GM11168 (cell line): ENCODE measurements at regions not wholly inside any gene's neighbourhood (a gene's known extent, or its start where the extent isn't known, plus 50 kb on each side); places are given as distances from the start of the nearest gene placed in this dataset.
"Not testable (repeated sequence)": the region's sequence is repeated elsewhere in the genome, so short reads cannot be mapped to it uniquely, and the experiment has no call there.

ENCODE experiments used
- in situ Hi-C: fragments of 300-500 bp; cut with MboI; formaldehyde crosslinking; loops from one replicate; pipeline ENCODE4 v1.12.0; 2022; ENCODE audit warnings: low sequenced_read_pairs; ENCODE audit not compliant: unreplicated experiment

GRCh38 chr20:50354721-50355589 is 155.2 kb upstream of the PTPN1 start:
- in situ Hi-C loops: no loop called here

- in situ Hi-C loops: no loop called here
Observed at GRCh38 chr20:50355590-50356524, 154.3 kb upstream of the PTPN1 start.

- in situ Hi-C loops: no loop called here
Observed at GRCh38 chr20:50356525-50356885, 153.7 kb upstream of the PTPN1 start.

GRCh38 chr20:50356962-50357782 is 153.0 kb upstream of the PTPN1 start:
- in situ Hi-C loops: no loop called here

- in situ Hi-C loops: no loop called here
Observed at GRCh38 chr20:50357783-50358161, 152.4 kb upstream of the PTPN1 start.

- in situ Hi-C loops: no loop called here
Observed at GRCh38 chr20:50358166-50358565, 152.0 kb upstream of the PTPN1 start.

GRCh38 chr20:50358971-50359370 is 151.2 kb upstream of the PTPN1 start:
- in situ Hi-C loops: no loop called here

- in situ Hi-C loops: no loop called here
Observed at GRCh38 chr20:50359607-50360217, 150.5 kb upstream of the PTPN1 start.

GRCh38 chr20:50360218-50360672 is 149.9 kb upstream of the PTPN1 start:
- in situ Hi-C loops: no loop called here

- in situ Hi-C loops: no loop called here
Observed at GRCh38 chr20:50360921-50361320, 149.3 kb upstream of the PTPN1 start.

- in situ Hi-C loops: not testable (repeated sequence)
Observed at GRCh38 chr20:50362177-50362576, 148.0 kb upstream of the PTPN1 start.

- in situ Hi-C loops: no loop called here
Observed at GRCh38 chr20:50363027-50363426, 147.2 kb upstream of the PTPN1 start.

GRCh38 chr20:50363479-50363878 is 146.7 kb upstream of the PTPN1 start:
- in situ Hi-C loops: no loop called here

- in situ Hi-C loops: no loop called here
Observed at GRCh38 chr20:50364542-50364941, 145.6 kb upstream of the PTPN1 start.

- in situ Hi-C loops: no loop called here
Observed at GRCh38 chr20:50366270-50367103, 143.7 kb upstream of the PTPN1 start.

- in situ Hi-C loops: no loop called here
Observed at GRCh38 chr20:50367104-50367674, 143.0 kb upstream of the PTPN1 start.

- in situ Hi-C loops: no loop called here
Observed at GRCh38 chr20:50367739-50368375, 142.3 kb upstream of the PTPN1 start.

- in situ Hi-C loops: no loop called here
Observed at GRCh38 chr20:50368386-50368785, 141.8 kb upstream of the PTPN1 start.
